HepG2 (cell line): ENCODE measurements at regions not wholly inside any gene's neighbourhood (a gene's known extent, or its start where the extent isn't known, plus 50 kb on each side); places are given as distances from the start of the nearest gene placed in this dataset.

ENCODE experiments used
- ARID3A ChIP-seq: IDR thresholded peaks from 2 replicates; pipeline ENCODE4 v1.6.1; 2012; ENCODE audit warnings: low read depth, low read length, improper control_type of control experiment
- ATF7 ChIP-seq, 2 experiments: fragments of 450-650 bp in 1 of 2; sonication (generic) in 1 of 2; formaldehyde crosslinking in 1 of 2; IDR thresholded peaks; 2 replicates each; pipeline versions ENCODE4 v1.4.0 to v1.6.1; 2016 to 2020; ENCODE audit warnings: antibody characterized with exemption in 1 of 2, mild to moderate bottlenecking in 1 of 2, missing genetic modification reagents in 1 of 2
- ELF1 ChIP-seq: sonication (generic); formaldehyde crosslinking; IDR thresholded peaks from 2 replicates; pipeline ENCODE4 v1.4.0; 2020; ENCODE audit warnings: missing genetic modification reagents
- GFI1 ChIP-seq: sonication (generic); formaldehyde crosslinking; IDR thresholded peaks from 2 replicates; pipeline ENCODE4 v1.5.0; 2020; ENCODE audit warnings: missing genetic modification reagents, mild to moderate bottlenecking, borderline replicate concordance
- HBP1 ChIP-seq: IDR thresholded peaks from 2 replicates; pipeline ENCODE4 v1.6.1; 2016; ENCODE audit warnings: low read depth, control low read depth
- HIVEP1 ChIP-seq: sonication (generic); formaldehyde crosslinking; IDR thresholded peaks from 2 replicates; pipeline ENCODE4 v1.4.0; 2020; ENCODE audit warnings: mild to moderate bottlenecking, missing genetic modification reagents
- HMG20B ChIP-seq: conservative IDR thresholded peaks from 2 replicates; pipeline ENCODE4 v1.6.1; 2016; ENCODE audit warnings: missing genetic modification reagents, missing compliant biosample characterization
- MIER3 ChIP-seq: IDR thresholded peaks from 2 replicates; pipeline ENCODE4 v1.6.1; 2016; ENCODE audit warnings: missing compliant biosample characterization, borderline replicate concordance
- MYNN ChIP-seq: sonication (generic); formaldehyde crosslinking; IDR thresholded peaks from 2 replicates; pipeline ENCODE4 v1.4.0; 2020; ENCODE audit warnings: mild to moderate bottlenecking, low read depth, missing genetic modification reagents
- NCOA1 ChIP-seq: sonication (generic); formaldehyde crosslinking; IDR thresholded peaks from 2 replicates; pipeline ENCODE4 v1.9.0; 2021; ENCODE audit warnings: missing genetic modification reagents
- NCOR1 ChIP-seq: fragments of 200-600 bp; sonication (generic); IDR thresholded peaks from 2 replicates; pipeline ENCODE4 v1.7.0; 2017; ENCODE audit warnings: antibody characterized with exemption, low read length, borderline replicate concordance
- NFE2L2 ChIP-seq: fragments of 150-350 bp; IDR thresholded peaks from 2 replicates; pipeline ENCODE4 v1.6.1; 2014; ENCODE audit warnings: low read length
- PHF21A ChIP-seq: sonication (generic); formaldehyde crosslinking; IDR thresholded peaks from 2 replicates; pipeline ENCODE4 v1.5.0; 2020; ENCODE audit warnings: mild to moderate bottlenecking, missing genetic modification reagents
- POLR2A ChIP-seq, 2 experiments: IDR thresholded peaks; 2 replicates each; pipeline ENCODE4 v1.6.1; 2011; ENCODE audit warnings: low read depth in 2 of 2, low read length in 2 of 2, mild to moderate bottlenecking in 1 of 2, moderate library complexity in 1 of 2; ENCODE audit not compliant: insufficient read depth in 1 of 2
- PRMT3 ChIP-seq: sonication (generic); formaldehyde crosslinking; IDR thresholded peaks from 2 replicates; pipeline ENCODE4 v1.8.1; 2022; ENCODE audit warnings: low read depth, mild to moderate bottlenecking, moderate library complexity, missing genetic modification reagents, borderline replicate concordance
- RFX3 ChIP-seq: IDR thresholded peaks from 2 replicates; pipeline ENCODE4 v1.6.1; 2016; ENCODE audit warnings: missing biosample characterization, missing genetic modification reagents
- RNF2 ChIP-seq: fragments of 450-650 bp; conservative IDR thresholded peaks from 2 replicates; pipeline ENCODE4 v1.6.1; 2016; ENCODE audit warnings: low read depth
- TMF1 ChIP-seq: sonication (generic); formaldehyde crosslinking; IDR thresholded peaks from 2 replicates; pipeline ENCODE4 v1.8.1; 2022; ENCODE audit warnings: low read depth, missing genetic modification reagents
- TOPORS ChIP-seq: sonication (generic); formaldehyde crosslinking; IDR thresholded peaks from 2 replicates; pipeline ENCODE4 v1.8.0; 2023; ENCODE audit warnings: mild to moderate bottlenecking, missing genetic modification reagents
- XBP1 ChIP-seq: sonication (generic); formaldehyde crosslinking; IDR thresholded peaks from 2 replicates; pipeline ENCODE4 v1.5.0; 2020; ENCODE audit warnings: missing genetic modification reagents
- ZFP36L2 ChIP-seq: sonication (generic); formaldehyde crosslinking; IDR thresholded peaks from 2 replicates; pipeline ENCODE4 v1.4.0; 2020; ENCODE audit warnings: missing genetic modification reagents
- ZFX ChIP-seq: sonication (generic); formaldehyde crosslinking; IDR thresholded peaks from 2 replicates; pipeline ENCODE4 v1.4.0; 2020; ENCODE audit warnings: mild to moderate bottlenecking, low read depth, missing genetic modification reagents, moderate library complexity
- ZKSCAN1 ChIP-seq: fragments of 150-350 bp; IDR thresholded peaks from 2 replicates; pipeline ENCODE4 v1.6.1; 2014; ENCODE audit warnings: low read length
- ZNF124 ChIP-seq: sonication (generic); formaldehyde crosslinking; IDR thresholded peaks from 2 replicates; pipeline ENCODE4 v1.4.0; 2020; ENCODE audit warnings: missing genetic modification reagents
- ZNF275 ChIP-seq: sonication (generic); formaldehyde crosslinking; IDR thresholded peaks from 2 replicates; pipeline ENCODE4 v1.8.0; 2022; ENCODE audit warnings: missing genetic modification reagents, mild to moderate bottlenecking, inconsistent platforms, borderline replicate concordance
- ZNF282 ChIP-seq: fragments of 450-650 bp; IDR thresholded peaks from 2 replicates; pipeline ENCODE4 v1.6.1; 2018; ENCODE audit not compliant: partially characterized antibody
- ZNF335 ChIP-seq: sonication (generic); formaldehyde crosslinking; IDR thresholded peaks from 2 replicates; pipeline ENCODE4 v1.4.0; 2020; ENCODE audit warnings: missing genetic modification reagents
- ZNF563 ChIP-seq: sonication (generic); formaldehyde crosslinking; IDR thresholded peaks from 2 replicates; pipeline ENCODE4 v1.8.0; 2022; ENCODE audit warnings: mild to moderate bottlenecking, moderate library complexity, missing genetic modification reagents
- ZNF570 ChIP-seq: sonication (generic); formaldehyde crosslinking; IDR thresholded peaks from 2 replicates; pipeline ENCODE4 v1.4.0; 2020; ENCODE audit warnings: mild to moderate bottlenecking, missing genetic modification reagents, borderline replicate concordance
- ZNF652 ChIP-seq: IDR thresholded peaks from 2 replicates; pipeline ENCODE4 v1.6.1; 2016; ENCODE audit warnings: low read depth, borderline replicate concordance

GRCh38 chr20:47417245-47418068 is 61.0 kb upstream of the ZMYND8 start (continued):
- TF ChIP-seq NCOR1 (peak; percentile 43), ELF1 (CRISPR knock-in tag) (no peak), POLR2A (IDR thresholded peaks at IDR 0.05; ENCODE audit: insufficient read depth in 1 of 2, low read depth in 2 of 2, low read length in 2 of 2) (no peak), ZFX (CRISPR knock-in tag) (0 out of 2 replicates have a peak, but pooled peaks have one; percentile 28), ZNF335 (CRISPR knock-in tag) (no peak; the same call in 1 of the 2 replicates), MYNN (CRISPR knock-in tag) (no peak), PHF21A (CRISPR knock-in tag) (peak; percentile 57; the same call in 1 of the 2 replicates), ZNF652 (CRISPR knock-in tag) (no peak), HIVEP1 (CRISPR knock-in tag) (no peak), TMF1 (CRISPR knock-in tag) (no peak), ZNF275 (CRISPR knock-in tag) (no peak), ZKSCAN1 (no peak), ZNF282 (no peak), HBP1 (CRISPR knock-in tag) (peak; percentile 82), ARID3A (no peak), NFE2L2 (no peak), RFX3 (CRISPR knock-in tag) (no peak), XBP1 (CRISPR knock-in tag) (no peak), NCOA1 (CRISPR knock-in tag) (no peak), RNF2 (no peak), MIER3 (CRISPR knock-in tag) (peak; percentile 65; the same call in 1 of the 2 replicates), ZFP36L2 (CRISPR knock-in tag) (no peak), PRMT3 (CRISPR knock-in tag) (no peak), ZNF563 (CRISPR knock-in tag) (no peak), ATF7 (IDR thresholded peaks at IDR 0.05) (no peak), ATF7 (CRISPR knock-in tag; IDR thresholded peaks at IDR 0.05) (no peak), HMG20B (peak; percentile 84; the same call in 1 of the 2 replicates), ZNF570 (CRISPR knock-in tag) (no peak), GFI1 (CRISPR knock-in tag) (peak; percentile 95), TOPORS (CRISPR knock-in tag) (no peak), ZNF124 (CRISPR knock-in tag) (no peak; the same call in 1 of the 2 replicates)
